ENCODE measurements at regions not wholly inside any gene's neighbourhood (a gene's known extent, or its start where the extent isn't known, plus 50 kb on each side); places are given as distances from the start of the nearest gene placed in this dataset.
"Not testable (repeated sequence)": the region's sequence is repeated elsewhere in the genome, so short reads cannot be mapped to it uniquely, and the experiment has no call there.

- DNase-seq, result no peak
- H3K36me3 Mint-ChIP-seq (ENCODE audit: low read depth), result no peaks in the 10 kb centered on the region
- ATAC-seq, result no peak
- H3K9me3 ChIP-seq (ENCODE audit: control insufficient read depth, low read length, poor library complexity, severe bottlenecking), result no peaks in the 10 kb centered on the region
- H3K27me3 Mint-ChIP-seq, result no peaks in the 10 kb centered on the region
- no peak overlapping the region for H3K4me3 Mint-ChIP-seq
- H3K4me1 Mint-ChIP-seq, result peaks cover 2% of the 10 kb centered on the region
- no peak overlapping the region for H3K27ac Mint-ChIP-seq
Observed at GRCh38 chr3:31314258-31314657, 218.5 kb upstream of the STT3B start.

- H3K9me3 ChIP-seq (ENCODE audit: control insufficient read depth, low read length, poor library complexity, severe bottlenecking), result no peaks in the 10 kb centered on the region
- H3K36me3 Mint-ChIP-seq (ENCODE audit: low read depth), result peaks cover 2% of the 10 kb centered on the region
- peaks cover 2% of the 10 kb centered on the region for H3K4me1 Mint-ChIP-seq
- ATAC-seq (no peak), DNase-seq (no peak)
- H3K27ac Mint-ChIP-seq, result no peak overlapping the region
- no peaks in the 10 kb centered on the region for H3K27me3 Mint-ChIP-seq
- no peak overlapping the region for H3K4me3 Mint-ChIP-seq
Observed at GRCh38 chr3:31319332-31319731, 213.4 kb upstream of the STT3B start.

GRCh38 chr3:31321620-31322019 lies 211.1 kb upstream of the STT3B start:
- no peaks in the 10 kb centered on the region for H3K27me3 Mint-ChIP-seq
- ATAC-seq (no peak), DNase-seq (no peak)
- H3K4me1 Mint-ChIP-seq, result peaks cover 2% of the 10 kb centered on the region
- H3K36me3 Mint-ChIP-seq (ENCODE audit: low read depth), result peaks cover 2% of the 10 kb centered on the region
- no peak overlapping the region for H3K27ac Mint-ChIP-seq
- no peaks in the 10 kb centered on the region for H3K9me3 ChIP-seq (ENCODE audit: control insufficient read depth, low read length, poor library complexity, severe bottlenecking)
- no peak overlapping the region for H3K4me3 Mint-ChIP-seq

- H3K9me3 ChIP-seq (ENCODE audit: control insufficient read depth, low read length, poor library complexity, severe bottlenecking), result no peaks in the 10 kb centered on the region
- Mint-ChIP-seq H3K4me3 (no peak overlapping the region), H3K27me3 (no peaks in the 10 kb centered on the region), H3K36me3 (ENCODE audit: low read depth) (peaks cover 2% of the 10 kb centered on the region), H3K4me1 (peaks cover 2% of the 10 kb centered on the region), H3K27ac (no peak overlapping the region)
- ATAC-seq (no peak), DNase-seq (no peak)
Observed at GRCh38 chr3:31322460-31322859, 210.3 kb upstream of the STT3B start.

GRCh38 chr3:31327826-31328357 lies 204.8 kb upstream of the STT3B start:
- H3K36me3 Mint-ChIP-seq (ENCODE audit: low read depth); H3K27me3 Mint-ChIP-seq; H3K9me3 ChIP-seq (ENCODE audit: control insufficient read depth, low read length, poor library complexity, severe bottlenecking); H3K4me1 Mint-ChIP-seq; DNase-seq; H3K4me3 Mint-ChIP-seq; ATAC-seq; H3K27ac Mint-ChIP-seq: not testable (repeated sequence)

GRCh38 chr3:31331278-31331677 lies 201.4 kb upstream of the STT3B start:
- no peak for DNase-seq
- Mint-ChIP-seq H3K27me3 (no peaks in the 10 kb centered on the region), H3K36me3 (ENCODE audit: low read depth) (peaks cover 2% of the 10 kb centered on the region), H3K4me1 (peaks cover 2% of the 10 kb centered on the region), H3K4me3 (no peak overlapping the region), H3K27ac (no peak overlapping the region)
- H3K9me3 ChIP-seq (ENCODE audit: control insufficient read depth, low read length, poor library complexity, severe bottlenecking), result no peaks in the 10 kb centered on the region
- ATAC-seq, result no peak

- peaks cover 2% of the 10 kb centered on the region for H3K36me3 Mint-ChIP-seq (ENCODE audit: low read depth)
- no peak for DNase-seq
Observed at GRCh38 chr3:31341130-31341529, 191.6 kb upstream of the STT3B start.

GRCh38 chr3:31343075-31343474 lies 189.7 kb upstream of the STT3B start:
- no peak overlapping the region for H3K4me3 Mint-ChIP-seq
- H3K27ac Mint-ChIP-seq, result no peak overlapping the region
- no peak for ATAC-seq
- DNase-seq, result no peak
- H3K4me1 Mint-ChIP-seq, result no peaks in the 10 kb centered on the region
- no peaks in the 10 kb centered on the region for H3K9me3 ChIP-seq (ENCODE audit: control insufficient read depth, low read length, poor library complexity, severe bottlenecking)
- no peaks in the 10 kb centered on the region for H3K27me3 Mint-ChIP-seq
- peaks cover 2% of the 10 kb centered on the region for H3K36me3 Mint-ChIP-seq (ENCODE audit: low read depth)

More at GRCh38 chr3:31341130-31341529, 191.6 kb upstream of the STT3B start:
- no peaks in the 10 kb centered on the region for H3K9me3 ChIP-seq (ENCODE audit: control insufficient read depth, low read length, poor library complexity, severe bottlenecking)
- no peak overlapping the region for H3K27ac Mint-ChIP-seq
- H3K4me1 Mint-ChIP-seq, result no peaks in the 10 kb centered on the region
- no peaks in the 10 kb centered on the region for H3K27me3 Mint-ChIP-seq
- no peak overlapping the region for H3K4me3 Mint-ChIP-seq
- no peak for ATAC-seq

- DNase-seq (no peak), ATAC-seq (no peak)
- no peaks in the 10 kb centered on the region for H3K27me3 Mint-ChIP-seq
- peaks cover 2% of the 10 kb centered on the region for H3K36me3 Mint-ChIP-seq (ENCODE audit: low read depth)
- H3K4me3 Mint-ChIP-seq, result no peak overlapping the region
- H3K27ac Mint-ChIP-seq, result no peak overlapping the region
- H3K4me1 Mint-ChIP-seq, result peaks cover 2% of the 10 kb centered on the region
- no peaks in the 10 kb centered on the region for H3K9me3 ChIP-seq (ENCODE audit: control insufficient read depth, low read length, poor library complexity, severe bottlenecking)
Observed at GRCh38 chr3:31345581-31345980, 187.1 kb upstream of the STT3B start.

- Mint-ChIP-seq H3K4me1 (peaks cover 6% of the 10 kb centered on the region), H3K27ac (no peak overlapping the region)
Observed at GRCh38 chr3:31346542-31346979, 186.2 kb upstream of the STT3B start.

GRCh38 chr3:31349001-31349748 lies 183.6 kb upstream of the STT3B start:
- H3K36me3 Mint-ChIP-seq (ENCODE audit: low read depth), result peaks cover 5% of the 10 kb centered on the region
- no peak overlapping the region for H3K4me3 Mint-ChIP-seq
- ATAC-seq (no peak), DNase-seq (no peak)
- no peaks in the 10 kb centered on the region for H3K9me3 ChIP-seq (ENCODE audit: control insufficient read depth, low read length, poor library complexity, severe bottlenecking)
- H3K27ac Mint-ChIP-seq, result no peak overlapping the region
- H3K27me3 Mint-ChIP-seq, result no peaks in the 10 kb centered on the region
- peaks cover 9% of the 10 kb centered on the region for H3K4me1 Mint-ChIP-seq

More at GRCh38 chr3:31346542-31346979, 186.2 kb upstream of the STT3B start:
- no peak overlapping the region for H3K4me3 Mint-ChIP-seq
- no peaks in the 10 kb centered on the region for H3K9me3 ChIP-seq (ENCODE audit: control insufficient read depth, low read length, poor library complexity, severe bottlenecking)
- ATAC-seq (no peak), DNase-seq (no peak)
- peaks cover 2% of the 10 kb centered on the region for H3K36me3 Mint-ChIP-seq (ENCODE audit: low read depth)
- H3K27me3 Mint-ChIP-seq, result no peaks in the 10 kb centered on the region

GRCh38 chr3:31350307-31350706 lies 182.4 kb upstream of the STT3B start:
- H3K9me3 ChIP-seq (ENCODE audit: control insufficient read depth, low read length, poor library complexity, severe bottlenecking), result no peaks in the 10 kb centered on the region
- H3K36me3 Mint-ChIP-seq (ENCODE audit: low read depth), result peaks cover 3% of the 10 kb centered on the region
- ATAC-seq (no peak), DNase-seq (no peak)
- peaks cover 9% of the 10 kb centered on the region for H3K4me1 Mint-ChIP-seq
- no peaks in the 10 kb centered on the region for H3K27me3 Mint-ChIP-seq
- H3K4me3 Mint-ChIP-seq, result no peak overlapping the region
- H3K27ac Mint-ChIP-seq, result no peak overlapping the region

GRCh38 chr3:31352331-31352730 lies 180.4 kb upstream of the STT3B start:
- H3K27me3 Mint-ChIP-seq, result no peaks in the 10 kb centered on the region
- peaks cover 6% of the 10 kb centered on the region for H3K36me3 Mint-ChIP-seq (ENCODE audit: low read depth)
- H3K4me3 Mint-ChIP-seq, result no peak overlapping the region
- H3K4me1 Mint-ChIP-seq, result peaks cover 12% of the 10 kb centered on the region
- no peak for DNase-seq
- ATAC-seq, result no peak
- no peaks in the 10 kb centered on the region for H3K9me3 ChIP-seq (ENCODE audit: control insufficient read depth, low read length, poor library complexity, severe bottlenecking)
- H3K27ac Mint-ChIP-seq, result no peak overlapping the region

GRCh38 chr3:31353166-31353565 lies 179.6 kb upstream of the STT3B start:
- ATAC-seq (no peak), DNase-seq (no peak)
- Mint-ChIP-seq H3K4me3 (no peak overlapping the region), H3K4me1 (peaks cover 20% of the 10 kb centered on the region), H3K36me3 (ENCODE audit: low read depth) (peaks cover 8% of the 10 kb centered on the region), H3K27me3 (no peaks in the 10 kb centered on the region), H3K27ac (no peak overlapping the region)
- no peaks in the 10 kb centered on the region for H3K9me3 ChIP-seq (ENCODE audit: control insufficient read depth, low read length, poor library complexity, severe bottlenecking)
